ENCODE measurements at regions not wholly inside any gene's neighbourhood (a gene's known extent, or its start where the extent isn't known, plus 50 kb on each side); places are given as distances from the start of the nearest gene placed in this dataset.

DNA sequence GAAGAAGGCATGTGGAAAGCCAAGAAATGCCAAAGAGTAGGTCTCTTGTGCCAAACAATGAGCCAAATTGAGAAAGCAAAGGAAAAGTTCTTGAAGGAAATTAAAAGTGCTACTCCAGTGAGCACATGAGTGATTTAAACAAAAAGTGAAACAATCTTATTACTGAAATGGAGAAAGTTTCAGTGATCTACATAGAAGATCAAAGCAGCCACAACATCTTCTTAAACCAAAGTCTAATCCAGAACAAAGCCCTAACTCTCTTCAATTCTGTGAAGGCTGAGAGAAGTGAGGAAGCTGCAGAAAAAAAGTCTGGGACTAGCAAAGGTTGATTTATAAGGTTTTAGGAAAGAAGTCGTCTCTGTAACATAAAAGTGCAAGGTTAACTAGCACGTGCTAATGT lies 259.6 kb downstream of the FLRT2 start:
- DNase-seq: no peak

DNA sequence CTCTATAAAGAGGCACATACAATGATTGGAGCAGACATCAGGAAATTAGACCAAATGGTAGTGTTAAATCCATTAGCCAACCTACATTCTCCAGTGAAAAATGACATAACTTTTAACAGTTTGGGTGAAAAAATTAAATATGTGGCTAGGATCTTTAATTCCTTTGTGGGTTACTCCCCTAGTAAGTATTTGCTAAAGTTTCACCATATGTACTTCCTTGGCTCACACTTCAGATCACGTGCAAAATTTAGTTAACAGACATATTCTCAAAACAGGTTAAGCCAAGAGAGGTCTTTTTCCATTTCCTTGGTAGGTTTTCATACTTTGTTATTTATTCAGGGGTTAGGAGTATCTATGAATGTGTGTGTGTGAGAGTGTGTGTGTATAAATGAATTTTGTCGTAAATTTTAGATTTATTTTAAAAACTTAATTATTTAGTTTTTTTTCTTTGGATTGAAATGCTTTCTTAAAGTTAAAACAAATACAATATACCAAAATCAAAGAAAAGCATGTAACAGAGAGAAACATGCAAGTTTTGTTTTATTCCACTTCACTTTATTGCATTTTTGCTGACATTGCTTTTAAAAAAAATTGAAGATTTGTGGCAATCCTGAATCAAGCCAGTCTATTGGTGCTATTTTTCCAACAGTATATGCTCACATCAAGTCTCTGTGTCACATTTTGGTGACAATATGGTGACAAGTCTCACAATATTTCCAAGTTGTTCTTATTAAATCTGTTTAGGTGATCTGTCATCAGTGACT lies 258.7 kb downstream of the FLRT2 start:
- DNase-seq: no peak

DNA sequence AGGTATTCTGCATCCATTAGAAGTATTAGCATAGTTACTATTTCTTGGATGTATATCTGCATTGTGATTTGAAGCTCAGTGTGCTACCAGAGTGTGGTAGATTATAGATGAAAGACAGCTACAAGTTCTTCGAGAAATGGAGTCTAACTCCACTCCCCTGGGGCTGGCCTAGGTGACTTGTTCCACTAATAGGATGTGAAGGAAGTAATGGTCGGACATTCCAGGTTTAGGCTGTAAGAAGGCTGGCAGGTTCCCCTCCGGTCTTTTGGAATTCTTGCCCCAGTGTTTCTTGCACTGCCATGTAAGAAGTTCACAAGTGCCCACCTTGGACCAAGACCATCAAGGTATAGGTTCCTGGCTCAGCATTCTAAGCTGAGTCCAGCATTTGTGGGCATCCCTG lies 236.4 kb downstream of the FLRT2 start:
- no peak for DNase-seq

GRCh38 chr14:85764822-85765221 lies 234.9 kb downstream of the FLRT2 start:
- DNase-seq: no peak

GRCh38 chr14:85762526-85762925 lies 232.6 kb downstream of the FLRT2 start:
- no peak for DNase-seq

- DNase-seq: no peak
Measured at GRCh38 chr14:85752175-85752574, 222.2 kb downstream of the FLRT2 start.

GRCh38 chr14:85744573-85744972 lies 214.6 kb downstream of the FLRT2 start:
- no peak for DNase-seq

- no peak for DNase-seq
Measured at GRCh38 chr14:85732031-85732430, 202.1 kb downstream of the FLRT2 start.

- no peak for DNase-seq
Measured at GRCh38 chr14:85731186-85731585, 201.2 kb downstream of the FLRT2 start.

- no peak for DNase-seq
Measured at GRCh38 chr14:85728476-85729065, 198.6 kb downstream of the FLRT2 start.

GRCh38 chr14:85714069-85714468 lies 184.1 kb downstream of the FLRT2 start:
- no peak for DNase-seq

GRCh38 chr14:85711620-85712019 lies 181.7 kb downstream of the FLRT2 start:
- DNase-seq: no peak
